Natural killer cell (primary cell): ENCODE measurements at regions not wholly inside any gene's neighbourhood (a gene's known extent, or its start where the extent isn't known, plus 50 kb on each side); places are given as distances from the start of the nearest gene placed in this dataset.

Experiments used
- ATAC-seq, 3 donors: fragments of 150-1000 bp in 2 of 3; fragments of 200-7000 bp in 1 of 3; cut with Tn5 transposase; 1 replicate in 1 of 3; 2 replicates in 2 of 3; pipeline ENCODE4 v1.10.0; 2021; ENCODE audit warnings: mild to moderate bottlenecking in 2 of 3, moderate library complexity in 2 of 3
- DNase-seq, 2 donors: peaks; one replicate each; pipeline versions ENCODE4 v3.0.0 to v3.0.0-alpha.2; 2013 to 2021; ENCODE audit warnings: mixed read lengths in 1 of 2
- H3K27ac ChIP-seq: one replicate; pipeline ENCODE4 v1.5.1; 2013; ENCODE audit warnings: mild to moderate bottlenecking, low read length
- H3K27me3 ChIP-seq: one replicate; pipeline ENCODE4 v1.6.1; 2013; ENCODE audit warnings: low read length; ENCODE audit not compliant: control insufficient read depth, insufficient read depth
- H3K36me3 ChIP-seq: one replicate; pipeline ENCODE4 v1.6.1; 2013; ENCODE audit warnings: low read length; ENCODE audit not compliant: control insufficient read depth, insufficient read depth
- H3K4me1 ChIP-seq: one replicate; pipeline ENCODE4 v1.6.1; 2013; ENCODE audit warnings: low read length; ENCODE audit not compliant: control insufficient read depth, insufficient read depth
- H3K4me3 ChIP-seq: one replicate; pipeline ENCODE4 v1.5.1; 2013; ENCODE audit warnings: low read length
- H3K9me3 ChIP-seq: one replicate; pipeline ENCODE4 v1.6.1; 2013; ENCODE audit warnings: low read length; ENCODE audit not compliant: control insufficient read depth, insufficient read depth
- H3K27ac Mint-ChIP-seq, 2 donors: one replicate each; pipeline ENCODE4 v1.8.0; 2022; ENCODE audit warnings: mild to moderate bottlenecking in 2 of 2, mixed read lengths in 2 of 2, moderate library complexity in 1 of 2
- H3K27me3 Mint-ChIP-seq, 2 donors: one replicate each; pipeline ENCODE4 v1.8.0; 2022; ENCODE audit warnings: low read depth in 2 of 2, mixed read lengths in 2 of 2
- H3K36me3 Mint-ChIP-seq: one replicate; pipeline ENCODE4 v1.8.0; 2022; ENCODE audit warnings: mixed read lengths
- H3K4me1 Mint-ChIP-seq, 2 donors: one replicate each; pipeline ENCODE4 v1.8.0; 2022; ENCODE audit warnings: mixed read lengths in 2 of 2
- H3K4me3 Mint-ChIP-seq: one replicate; pipeline ENCODE4 v1.8.0; 2022; ENCODE audit warnings: mild to moderate bottlenecking, moderate library complexity, mixed read lengths
- H3K9me3 Mint-ChIP-seq, 2 donors: one replicate each; pipeline ENCODE4 v1.8.0; 2022; ENCODE audit warnings: mixed read lengths in 2 of 2
- CTCF ChIP-seq: fragments of 200-600 bp; IDR thresholded peaks from one replicate; pipeline ENCODE4 v1.8.0; 2022; ENCODE audit warnings: antibody characterized with exemption
- WGBS: methylation state at CpG from one replicate; pipeline ENCODE4 v1.1.7; 2013; ENCODE audit warnings: missing lambda C conversion rate; ENCODE audit not compliant: insufficient coverage; 5-methylcytosine and 5-hydroxymethylcytosine counted together
- intact Hi-C: fragments of 100-400 bp; cut with micrococcal nuclease; formaldehyde crosslinking; loops from one replicate; pipeline ENCODE4 v1.14.2; 2022

DNA sequence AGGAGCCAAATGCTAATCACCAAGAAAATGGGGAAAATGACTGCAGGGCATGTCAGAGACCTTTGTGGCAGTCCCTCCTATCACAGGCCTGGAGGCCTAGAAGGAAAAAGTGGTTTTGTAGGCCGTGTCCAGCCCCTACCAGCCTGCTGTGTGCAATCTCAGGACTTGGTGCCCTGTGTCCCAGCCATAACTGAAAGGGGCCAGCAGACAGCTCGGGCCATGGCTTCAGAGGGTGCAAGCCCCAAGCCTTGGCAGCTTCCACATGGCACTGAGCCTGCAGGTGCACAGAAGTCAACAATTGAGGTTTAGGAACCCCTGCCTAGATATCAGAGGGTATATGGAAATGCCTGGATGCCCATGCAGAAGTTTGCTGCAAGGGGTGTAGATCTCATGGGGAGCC lies 391.2 kb upstream of the FSIP2 start:
- no peak for DNase-seq
- H3K4me1 ChIP-seq, result no peaks in the 10 kb centered on the region

GRCh38 chr2:185360776-185361175 lies 377.8 kb upstream of the FSIP2 start:
- Mint-ChIP-seq H3K36me3 (no peaks in the 10 kb centered on the region), H3K27ac (no peak overlapping the region), H3K4me1 (no peaks in the 10 kb centered on the region), H3K4me3 (no peak overlapping the region), H3K27me3 (no peaks in the 10 kb centered on the region), H3K9me3 (peaks cover 6 to 9% of the 10 kb centered on the region in 2 donors)
- no peaks in the 10 kb centered on the region for H3K4me1 ChIP-seq
- DNase-seq (no peak), ATAC-seq (no peak)
- WGBS, result 90% methylated on average over 1 of the region's 3 CpGs
- H3K36me3 ChIP-seq, result no peaks in the 10 kb centered on the region
- peaks cover 11% of the 10 kb centered on the region for H3K9me3 ChIP-seq
- intact Hi-C loops, result no loop called here
- H3K4me3 ChIP-seq, result no peak overlapping the region
- no peaks in the 10 kb centered on the region for H3K27me3 ChIP-seq
- TF ChIP-seq CTCF, result no peak
- H3K27ac ChIP-seq, result no peak overlapping the region

More for the DNA sequence above, 391.2 kb upstream of the FSIP2 start:
- intact Hi-C loops, result no loop called here
- 74% methylated on average over 2 of the region's 2 CpGs for WGBS
- Histone ChIP-seq H3K9me3 (peaks cover 10% of the 10 kb centered on the region), H3K27ac (no peak overlapping the region), H3K27me3 (no peaks in the 10 kb centered on the region), H3K4me3 (no peak overlapping the region), H3K36me3 (no peaks in the 10 kb centered on the region)
- TF ChIP-seq CTCF, result no peak
- Mint-ChIP-seq H3K36me3 (no peaks in the 10 kb centered on the region), H3K27me3 (no peaks in the 10 kb centered on the region), H3K9me3 (peaks cover 11 to 19% of the 10 kb centered on the region in 2 donors), H3K27ac (no peak overlapping the region), H3K4me3 (no peak overlapping the region), H3K4me1 (no peaks in the 10 kb centered on the region)
- ATAC-seq, result no peak

- H3K4me3 ChIP-seq, result no peak overlapping the region
- H3K4me1 ChIP-seq, result no peaks in the 10 kb centered on the region
- intact Hi-C loops, result no loop called here
- Mint-ChIP-seq H3K4me3 (no peak overlapping the region), H3K9me3 (peaks cover 11 to 14% of the 10 kb centered on the region in 2 donors), H3K4me1 (no peaks in the 10 kb centered on the region), H3K27me3 (no peaks in the 10 kb centered on the region), H3K36me3 (no peaks in the 10 kb centered on the region), H3K27ac (no peak overlapping the region)
- WGBS, result 100% methylated on average over 2 of the region's 3 CpGs
- H3K27ac ChIP-seq, result no peak overlapping the region
- no peaks in the 10 kb centered on the region for H3K27me3 ChIP-seq
- no peaks in the 10 kb centered on the region for H3K36me3 ChIP-seq
- H3K9me3 ChIP-seq, result peaks cover 8% of the 10 kb centered on the region
- TF ChIP-seq CTCF, result no peak
- ATAC-seq (no peak), DNase-seq (no peak)
These were observed 366.4 kb upstream of the FSIP2 start for GRCh38 chr2:185372188-185372587.

DNA sequence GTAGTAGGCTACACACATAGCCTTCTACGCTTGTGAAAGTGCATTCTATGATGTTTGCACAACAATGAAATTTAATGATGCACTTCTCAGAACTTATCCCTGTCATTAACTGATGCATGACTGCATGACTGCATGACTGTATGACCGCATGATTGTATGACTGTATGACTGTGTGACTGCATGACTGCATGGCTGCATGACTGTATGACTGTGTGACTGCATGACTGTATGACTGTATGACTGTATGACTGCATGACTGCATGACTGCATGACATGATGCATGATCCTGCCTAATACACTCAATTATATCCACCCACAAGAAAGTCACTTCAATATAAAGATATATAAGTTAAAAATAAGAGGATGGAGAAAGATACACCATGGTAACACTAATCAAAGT lies 365.4 kb upstream of the FSIP2 start:
- Mint-ChIP-seq H3K36me3 (no peaks in the 10 kb centered on the region), H3K27ac (no peak overlapping the region), H3K4me3 (no peak overlapping the region), H3K9me3 (peaks cover 15 to 16% of the 10 kb centered on the region in 2 donors), H3K4me1 (no peaks in the 10 kb centered on the region), H3K27me3 (no peaks in the 10 kb centered on the region)
- intact Hi-C loops, result no loop called here
- no peaks in the 10 kb centered on the region for H3K4me1 ChIP-seq
- no peak overlapping the region for H3K27ac ChIP-seq
- WGBS, result 98% methylated on average over 2 of the region's 2 CpGs
- H3K4me3 ChIP-seq, result no peak overlapping the region
- ATAC-seq (no peak), DNase-seq (no peak)
- H3K27me3 ChIP-seq, result no peaks in the 10 kb centered on the region
- TF ChIP-seq CTCF, result no peak
- peaks cover 10% of the 10 kb centered on the region for H3K9me3 ChIP-seq
- no peaks in the 10 kb centered on the region for H3K36me3 ChIP-seq
